HCT116 (cell line): ENCODE measurements at regions not wholly inside any gene's neighbourhood (a gene's known extent, or its start where the extent isn't known, plus 50 kb on each side); places are given as distances from the start of the nearest gene placed in this dataset.

Source experiments
- ATAC-seq: fragments of 200-7000 bp; cut with Tn5 transposase; 2 replicates; pipeline ENCODE4 v1.9.1; 2020; ENCODE audit warnings: mild to moderate bottlenecking, moderate library complexity
- BruUV-seq: library from RNA; stranded (reverse); fragments of 400-500 nt; replicated peaks from 2 replicates; lab custom pipeline; 2021; lab: Mats Ljungman, UMichigan
- CTCF ChIA-PET: fragments of 300-600 bp; sonication (Branson Sonifier 250); formaldehyde crosslinking; loops from one replicate; lab custom pipeline; 2021; ENCODE audit warnings: antibody characterized with exemption; lab: Charles Lee
- POLR2A ChIA-PET: fragments of 300-600, 350-600 bp; sonication (Branson Sonifier 250); formaldehyde crosslinking; loops from one replicate; lab custom pipeline; 2021; ENCODE audit warnings: antibody characterized with exemption; lab: Charles Lee
- RAD21 ChIA-PET, 2 experiments: fragments of 300-600 bp; sonication (Branson Sonifier 250); formaldehyde crosslinking; loops; one replicate each; lab custom pipeline; 2023; ENCODE audit warnings: low total read pairs in 2 of 2; ENCODE audit not compliant: uncharacterized antibody in 2 of 2, unreplicated experiment in 2 of 2, low non-redundant PET in 1 of 2; lab: Charles Lee
- DNase-seq: peaks from one replicate; pipeline ENCODE4 v3.0.0-alpha.2; 2010; ENCODE audit warnings: low read depth, low spot score
- H2AFZ ChIP-seq: fragments of 200-600 bp; shearing (Covaris generic), sonication (generic); 2 replicates; pipeline ENCODE4 v1.6.1; 2017; ENCODE audit warnings: low read depth, mixed run types, mixed read lengths, antibody characterized with exemption, low read length; ENCODE audit not compliant: poor library complexity, severe bottlenecking
- H3K27ac ChIP-seq: 2 replicates; pipeline ENCODE4 v1.5.1; 2012; ENCODE audit warnings: low read depth, low read length
- H3K27me3 ChIP-seq: fragments of 200-600 bp; sonication (generic); 2 replicates; pipeline ENCODE4 v1.6.1; 2016; ENCODE audit warnings: mixed run types, low read length, mixed read lengths; ENCODE audit not compliant: insufficient read depth
- H3K36me3 ChIP-seq, 2 experiments: fragments of 200-500 bp in 1 of 2; fragments of 200-600 bp in 1 of 2; sonication (Bioruptor generic) in 1 of 2; sonication (generic) in 1 of 2; 2 replicates each; pipeline versions ENCODE4 v1.5.1 to v1.6.1; 2014 to 2016; ENCODE audit warnings: low read length in 2 of 2, inconsistent platforms in 1 of 2, mixed read lengths in 1 of 2, mixed run types in 1 of 2; ENCODE audit not compliant: insufficient read depth in 2 of 2, control insufficient read depth in 1 of 2
- H3K4me1 ChIP-seq, 2 experiments: fragments of 200-600 bp in 1 of 2; sonication (generic) in 1 of 2; 2 replicates each; pipeline versions ENCODE4 v1.5.1 to v1.6.1; 2012 to 2017; ENCODE audit warnings: low read length in 2 of 2, inconsistent platforms in 1 of 2, mild to moderate bottlenecking in 1 of 2, mixed read lengths in 1 of 2, mixed run types in 1 of 2, moderate library complexity in 1 of 2; ENCODE audit not compliant: insufficient read depth in 2 of 2, control insufficient read depth in 1 of 2
- H3K4me2 ChIP-seq: fragments of 200-600 bp; sonication (generic); 2 replicates; pipeline ENCODE4 v1.6.1; 2017; ENCODE audit warnings: mixed run types, low read length, mixed read lengths
- H3K4me3 ChIP-seq, 2 experiments: fragments of 200-600 bp in 1 of 2; sonication (generic) in 1 of 2; replicated peaks in 1 of 2; 2 replicates each; pipeline ENCODE4 v1.5.1; 2011 to 2016; ENCODE audit warnings: low read length in 2 of 2, control low read depth in 1 of 2, low read depth in 1 of 2, mild to moderate bottlenecking in 1 of 2, mixed read lengths in 1 of 2, mixed run types in 1 of 2
- H3K79me2 ChIP-seq: fragments of 200-600 bp; sonication (generic); 2 replicates; pipeline ENCODE4 v1.6.1; 2017; ENCODE audit warnings: mild to moderate bottlenecking, mixed run types, low read length, moderate library complexity, mixed read lengths; ENCODE audit not compliant: insufficient read depth
- H3K9ac ChIP-seq: fragments of 200-600 bp; sonication (generic); 2 replicates; pipeline ENCODE4 v1.6.1; 2016; ENCODE audit warnings: low read length, mixed read lengths
- H3K9me2 ChIP-seq: fragments of 200-600 bp; sonication (generic), shearing (Covaris generic); 2 replicates; pipeline ENCODE4 v1.6.1; 2017; ENCODE audit warnings: mixed run types, mild to moderate bottlenecking, moderate library complexity; ENCODE audit not compliant: insufficient read depth
- H3K9me3 ChIP-seq, 2 experiments: fragments of 200-500 bp in 1 of 2; fragments of 200-600 bp in 1 of 2; sonication (Bioruptor generic) in 1 of 2; sonication (generic) in 1 of 2; 2 replicates each; pipeline ENCODE4 v1.6.1; 2014 to 2017; ENCODE audit warnings: low read length in 2 of 2, mixed read lengths in 2 of 2, inconsistent platforms in 1 of 2, low read depth in 1 of 2, mild to moderate bottlenecking in 1 of 2, mixed run types in 1 of 2, moderate library complexity in 1 of 2; ENCODE audit not compliant: control insufficient read depth in 1 of 2, insufficient read depth in 1 of 2
- H4K20me1 ChIP-seq: fragments of 200-600 bp; sonication (generic), shearing (Covaris generic); 2 replicates; pipeline ENCODE4 v1.6.1; 2017; ENCODE audit warnings: mixed run types, mild to moderate bottlenecking, moderate library complexity; ENCODE audit not compliant: insufficient read depth
- CBX3 ChIP-seq: IDR thresholded peaks from 2 replicates; pipeline ENCODE4 v1.6.1; 2012; ENCODE audit warnings: low read depth
- JUND ChIP-seq: IDR thresholded peaks from 2 replicates; pipeline ENCODE4 v1.6.1; 2012
- POLR2A ChIP-seq: IDR thresholded peaks from 2 replicates; pipeline ENCODE4 v1.7.0; 2011; ENCODE audit warnings: borderline replicate concordance; ENCODE audit not compliant: insufficient read depth, insufficient read length; ENCODE audit errors: extremely low read depth
- SP1 ChIP-seq: IDR thresholded peaks from 2 replicates; pipeline ENCODE4 v1.6.1; 2012; ENCODE audit warnings: low read depth
- SRF ChIP-seq: IDR thresholded peaks from 2 replicates; pipeline ENCODE4 v1.6.1; 2012; ENCODE audit warnings: low read depth
- TCF7L2 ChIP-seq: IDR thresholded peaks from 2 replicates; pipeline ENCODE4 v1.7.0; 2011; ENCODE audit warnings: borderline replicate concordance, inconsistent platforms; ENCODE audit not compliant: insufficient read depth, insufficient read length; ENCODE audit errors: extremely low read depth
- YY1 ChIP-seq: IDR thresholded peaks from 2 replicates; pipeline ENCODE4 v1.6.1; 2011; ENCODE audit warnings: low read length, low read depth, moderate library complexity, mild to moderate bottlenecking; ENCODE audit not compliant: insufficient replicate concordance; ENCODE audit errors: extremely low read depth
- ZBTB33 ChIP-seq: IDR thresholded peaks from 2 replicates; pipeline ENCODE4 v1.6.1; 2011; ENCODE audit warnings: mild to moderate bottlenecking, low read length, moderate library complexity; ENCODE audit not compliant: insufficient replicate concordance; ENCODE audit errors: extremely low read depth
- intact Hi-C: fragments of 100-400 bp; cut with micrococcal nuclease; formaldehyde crosslinking; loops from 2 replicates; pipeline ENCODE4 v1.10.0; 2022
- TF ChIP-seq, protein P1 (sequence below): IDR thresholded peaks from 2 replicates; pipeline ENCODE4 v1.6.1; 2012; ENCODE audit warnings: low read depth

DNA sequence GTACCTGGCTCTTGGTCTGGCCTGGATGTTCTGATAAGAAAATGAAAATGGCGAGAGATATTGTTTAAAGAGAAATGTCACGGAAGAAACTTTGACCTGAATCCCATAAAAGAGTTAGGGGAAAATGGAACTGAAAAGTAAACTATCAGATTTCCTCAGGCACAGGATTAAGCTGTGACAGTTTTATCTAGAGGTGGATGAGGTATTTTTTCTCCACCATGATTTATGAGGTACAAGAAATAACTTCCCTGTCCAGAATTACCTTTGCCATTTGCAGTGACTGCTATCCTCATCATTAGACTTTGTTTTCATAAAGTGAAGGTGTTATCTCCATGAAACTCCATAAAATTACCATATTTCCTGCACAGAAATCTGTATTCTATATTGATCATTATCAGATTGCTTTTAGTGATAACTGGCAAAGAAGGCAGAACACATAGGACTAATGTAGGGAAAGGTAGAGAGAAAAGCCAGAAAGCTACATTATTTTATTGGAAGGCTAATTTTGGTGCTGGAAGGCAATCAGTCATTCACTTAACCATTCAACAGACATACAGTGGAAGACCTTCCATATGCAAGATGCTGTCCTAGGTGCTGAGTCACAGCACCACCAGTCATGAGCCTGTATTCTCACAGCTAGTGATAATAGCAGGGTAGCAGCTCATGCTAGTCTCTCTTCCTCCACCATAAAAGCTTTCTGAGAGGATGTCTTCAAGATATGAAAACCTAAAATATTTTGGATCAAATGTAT, 427.3 kb upstream of the CITED2 start:
- H3K27ac ChIP-seq = no peak overlapping the region
- CTCF ChIA-PET = no interaction called here
- BruUV-seq = no TSS peak
- H3K4me1 ChIP-seq = no peaks in the 10 kb centered on the region
- no peaks in the 10 kb centered on the region for H3K27me3 ChIP-seq
- H3K36me3 ChIP-seq = no peaks in the 10 kb centered on the region
- intact Hi-C loops = no loop called here
- H3K4me3 ChIP-seq = no peak overlapping the region
- no peaks in the 10 kb centered on the region for H3K9me2 ChIP-seq
- H3K4me2 ChIP-seq = no peak overlapping the region
- no peak for TF ChIP-seq YY1
- TF ChIP-seq, protein P1, sequence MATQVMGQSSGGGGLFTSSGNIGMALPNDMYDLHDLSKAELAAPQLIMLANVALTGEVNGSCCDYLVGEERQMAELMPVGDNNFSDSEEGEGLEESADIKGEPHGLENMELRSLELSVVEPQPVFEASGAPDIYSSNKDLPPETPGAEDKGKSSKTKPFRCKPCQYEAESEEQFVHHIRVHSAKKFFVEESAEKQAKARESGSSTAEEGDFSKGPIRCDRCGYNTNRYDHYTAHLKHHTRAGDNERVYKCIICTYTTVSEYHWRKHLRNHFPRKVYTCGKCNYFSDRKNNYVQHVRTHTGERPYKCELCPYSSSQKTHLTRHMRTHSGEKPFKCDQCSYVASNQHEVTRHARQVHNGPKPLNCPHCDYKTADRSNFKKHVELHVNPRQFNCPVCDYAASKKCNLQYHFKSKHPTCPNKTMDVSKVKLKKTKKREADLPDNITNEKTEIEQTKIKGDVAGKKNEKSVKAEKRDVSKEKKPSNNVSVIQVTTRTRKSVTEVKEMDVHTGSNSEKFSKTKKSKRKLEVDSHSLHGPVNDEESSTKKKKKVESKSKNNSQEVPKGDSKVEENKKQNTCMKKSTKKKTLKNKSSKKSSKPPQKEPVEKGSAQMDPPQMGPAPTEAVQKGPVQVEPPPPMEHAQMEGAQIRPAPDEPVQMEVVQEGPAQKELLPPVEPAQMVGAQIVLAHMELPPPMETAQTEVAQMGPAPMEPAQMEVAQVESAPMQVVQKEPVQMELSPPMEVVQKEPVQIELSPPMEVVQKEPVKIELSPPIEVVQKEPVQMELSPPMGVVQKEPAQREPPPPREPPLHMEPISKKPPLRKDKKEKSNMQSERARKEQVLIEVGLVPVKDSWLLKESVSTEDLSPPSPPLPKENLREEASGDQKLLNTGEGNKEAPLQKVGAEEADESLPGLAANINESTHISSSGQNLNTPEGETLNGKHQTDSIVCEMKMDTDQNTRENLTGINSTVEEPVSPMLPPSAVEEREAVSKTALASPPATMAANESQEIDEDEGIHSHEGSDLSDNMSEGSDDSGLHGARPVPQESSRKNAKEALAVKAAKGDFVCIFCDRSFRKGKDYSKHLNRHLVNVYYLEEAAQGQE = peak; percentile 64
- TF ChIP-seq, all 23 proteins: peak for 1
- Histone ChIP-seq H3K79me2 (no peaks in the 10 kb centered on the region), H3K9me3 (no peaks in the 10 kb centered on the region), H2AFZ (no peak overlapping the region), H3K9ac (no peak overlapping the region), H4K20me1 (no peaks in the 10 kb centered on the region)
- ATAC-seq (no peak), DNase-seq (no peak)
- POLR2A ChIA-PET = no interaction called here
- RAD21 ChIA-PET = no interaction called here

DNA sequence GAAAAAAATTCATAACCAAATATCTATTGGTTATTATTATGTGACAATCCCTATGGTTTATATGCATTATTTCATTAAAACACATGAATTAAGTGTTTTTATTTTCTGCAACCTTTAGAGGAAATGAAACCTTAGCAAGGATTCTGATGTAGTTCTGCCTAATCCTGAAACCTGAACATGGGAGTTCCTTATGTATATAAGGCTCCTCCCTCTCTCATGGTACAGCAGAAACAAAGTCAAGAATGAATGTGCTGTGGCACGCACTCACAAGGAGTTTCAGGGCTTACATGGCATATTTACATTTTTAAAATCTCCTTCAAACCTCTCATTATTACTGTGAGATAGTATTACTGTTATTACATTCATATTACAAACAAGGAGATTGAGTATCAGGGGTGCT, 426.4 kb upstream of the CITED2 start:
- H3K4me3 ChIP-seq = no peak overlapping the region
- no peaks in the 10 kb centered on the region for H3K27me3 ChIP-seq
- intact Hi-C loops = no loop called here
- no peaks in the 10 kb centered on the region for H3K9me2 ChIP-seq
- no peak overlapping the region for H3K4me2 ChIP-seq
- H3K27ac ChIP-seq = no peak overlapping the region
- CTCF ChIA-PET = no interaction called here
- ATAC-seq (no peak), DNase-seq (no peak)
- no peaks in the 10 kb centered on the region for H3K36me3 ChIP-seq
- H3K9me3 ChIP-seq = no peaks in the 10 kb centered on the region
- no peak overlapping the region for H2AFZ ChIP-seq
- no peak overlapping the region for H3K9ac ChIP-seq
- RAD21 ChIA-PET = no interaction called here
- H4K20me1 ChIP-seq = no peaks in the 10 kb centered on the region
- no peaks in the 10 kb centered on the region for H3K4me1 ChIP-seq
- POLR2A ChIA-PET = no interaction called here
- no TSS peak for BruUV-seq
- H3K79me2 ChIP-seq = no peaks in the 10 kb centered on the region
- TF ChIP-seq CBX3 = no peak
- no peak for TF ChIP-seq POLR2A
- TF ChIP-seq, protein P1 = no peak
- TF ChIP-seq ZBTB33 = no peak
- TF ChIP-seq JUND = no peak
- no peak for TF ChIP-seq SP1
- no peak for TF ChIP-seq TCF7L2
- no peak for TF ChIP-seq SRF
